GM21423 (cell line): ENCODE measurements at regions not wholly inside any gene's neighbourhood (a gene's known extent, or its start where the extent isn't known, plus 50 kb on each side); places are given as distances from the start of the nearest gene placed in this dataset.
"Not testable (repeated sequence)": the region's sequence is repeated elsewhere in the genome, so short reads cannot be mapped to it uniquely, and the experiment has no call there.

Experiments
- ATAC-seq: cut with Tn5 transposase; IDR thresholded peaks from one replicate; pipeline ENCODE4 v1.9.1; 2021; ENCODE audit warnings: mild to moderate bottlenecking, moderate library complexity; ENCODE audit not compliant: unreplicated experiment

GRCh38 chr1:90314533-90314932, 319.6 kb downstream of the ZNF326 start:
- ATAC-seq, result no peak

- ATAC-seq, result no peak
These were observed 318.9 kb downstream of the ZNF326 start for GRCh38 chr1:90313778-90314177.

GRCh38 chr1:90309806-90310205, 314.9 kb downstream of the ZNF326 start:
- no peak for ATAC-seq

GRCh38 chr1:90308421-90308820, 313.5 kb downstream of the ZNF326 start:
- ATAC-seq, result no peak

GRCh38 chr1:90305577-90305976, 310.7 kb downstream of the ZNF326 start:
- no peak for ATAC-seq

- no peak for ATAC-seq
These were observed 301.4 kb downstream of the ZNF326 start for GRCh38 chr1:90296327-90296726.

- ATAC-seq, result no peak
These were observed 300.6 kb downstream of the ZNF326 start for GRCh38 chr1:90295534-90295933.

GRCh38 chr1:90291431-90292216, 296.7 kb downstream of the ZNF326 start:
- no peak for ATAC-seq

- ATAC-seq, result no peak
These were observed 287.9 kb downstream of the ZNF326 start for GRCh38 chr1:90282811-90283210.

GRCh38 chr1:90281886-90282285, 287.0 kb downstream of the ZNF326 start:
- not testable (repeated sequence) for ATAC-seq

GRCh38 chr1:90277270-90277669, 282.4 kb downstream of the ZNF326 start:
- no peak for ATAC-seq

GRCh38 chr1:90274376-90274775, 279.5 kb downstream of the ZNF326 start:
- no peak for ATAC-seq

GRCh38 chr1:90273241-90273774, 278.4 kb downstream of the ZNF326 start:
- ATAC-seq, result no peak

- ATAC-seq, result no peak
These were observed 267.9 kb downstream of the ZNF326 start for GRCh38 chr1:90262791-90263190.

- no peak for ATAC-seq
These were observed 267.4 kb downstream of the ZNF326 start for GRCh38 chr1:90262286-90262685.

- ATAC-seq, result no peak
These were observed 251.2 kb downstream of the ZNF326 start for GRCh38 chr1:90246069-90246468.

- no peak for ATAC-seq
These were observed 241.6 kb downstream of the ZNF326 start for GRCh38 chr1:90236493-90236892.

GRCh38 chr1:90223401-90223800, 228.5 kb downstream of the ZNF326 start:
- no peak for ATAC-seq

GRCh38 chr1:90220941-90221693, 226.2 kb downstream of the ZNF326 start:
- ATAC-seq, result no peak

- ATAC-seq, result no peak
These were observed 225.6 kb downstream of the ZNF326 start for GRCh38 chr1:90220496-90220895.

GRCh38 chr1:90219166-90219871, 224.4 kb downstream of the ZNF326 start:
- not testable (repeated sequence) for ATAC-seq
